HCT116 (cell line): ENCODE measurements at regions not wholly inside any gene's neighbourhood (a gene's known extent, or its start where the extent isn't known, plus 50 kb on each side); places are given as distances from the start of the nearest gene placed in this dataset.
"Not testable (repeated sequence)": the region's sequence is repeated elsewhere in the genome, so short reads cannot be mapped to it uniquely, and the experiment has no call there.

Experiments
- ATAC-seq: fragments of 200-7000 bp; cut with Tn5 transposase; 2 replicates; pipeline ENCODE4 v1.9.1; 2020; ENCODE audit warnings: mild to moderate bottlenecking, moderate library complexity
- BruUV-seq: library from RNA; stranded (reverse); fragments of 400-500 nt; replicated peaks from 2 replicates; lab custom pipeline; 2021; lab: Mats Ljungman, UMichigan
- CTCF ChIA-PET: fragments of 300-600 bp; sonication (Branson Sonifier 250); formaldehyde crosslinking; loops from one replicate; lab custom pipeline; 2021; ENCODE audit warnings: antibody characterized with exemption; lab: Charles Lee
- POLR2A ChIA-PET: fragments of 300-600, 350-600 bp; sonication (Branson Sonifier 250); formaldehyde crosslinking; loops from one replicate; lab custom pipeline; 2021; ENCODE audit warnings: antibody characterized with exemption; lab: Charles Lee
- RAD21 ChIA-PET, 2 experiments: fragments of 300-600 bp; sonication (Branson Sonifier 250); formaldehyde crosslinking; loops; one replicate each; lab custom pipeline; 2023; ENCODE audit warnings: low total read pairs in 2 of 2; ENCODE audit not compliant: uncharacterized antibody in 2 of 2, unreplicated experiment in 2 of 2, low non-redundant PET in 1 of 2; lab: Charles Lee
- DNase-seq: peaks from one replicate; pipeline ENCODE4 v3.0.0-alpha.2; 2010; ENCODE audit warnings: low read depth, low spot score
- H2AFZ ChIP-seq: fragments of 200-600 bp; shearing (Covaris generic), sonication (generic); 2 replicates; pipeline ENCODE4 v1.6.1; 2017; ENCODE audit warnings: low read depth, mixed run types, mixed read lengths, antibody characterized with exemption, low read length; ENCODE audit not compliant: poor library complexity, severe bottlenecking
- H3K27ac ChIP-seq: 2 replicates; pipeline ENCODE4 v1.5.1; 2012; ENCODE audit warnings: low read depth, low read length
- H3K27me3 ChIP-seq: fragments of 200-600 bp; sonication (generic); 2 replicates; pipeline ENCODE4 v1.6.1; 2016; ENCODE audit warnings: mixed run types, low read length, mixed read lengths; ENCODE audit not compliant: insufficient read depth
- H3K36me3 ChIP-seq, 2 experiments: fragments of 200-500 bp in 1 of 2; fragments of 200-600 bp in 1 of 2; sonication (Bioruptor generic) in 1 of 2; sonication (generic) in 1 of 2; 2 replicates each; pipeline versions ENCODE4 v1.5.1 to v1.6.1; 2014 to 2016; ENCODE audit warnings: low read length in 2 of 2, inconsistent platforms in 1 of 2, mixed read lengths in 1 of 2, mixed run types in 1 of 2; ENCODE audit not compliant: insufficient read depth in 2 of 2, control insufficient read depth in 1 of 2
- H3K4me1 ChIP-seq, 2 experiments: fragments of 200-600 bp in 1 of 2; sonication (generic) in 1 of 2; 2 replicates each; pipeline versions ENCODE4 v1.5.1 to v1.6.1; 2012 to 2017; ENCODE audit warnings: low read length in 2 of 2, inconsistent platforms in 1 of 2, mild to moderate bottlenecking in 1 of 2, mixed read lengths in 1 of 2, mixed run types in 1 of 2, moderate library complexity in 1 of 2; ENCODE audit not compliant: insufficient read depth in 2 of 2, control insufficient read depth in 1 of 2
- H3K4me2 ChIP-seq: fragments of 200-600 bp; sonication (generic); 2 replicates; pipeline ENCODE4 v1.6.1; 2017; ENCODE audit warnings: mixed run types, low read length, mixed read lengths
- H3K4me3 ChIP-seq, 2 experiments: fragments of 200-600 bp in 1 of 2; sonication (generic) in 1 of 2; replicated peaks in 1 of 2; 2 replicates each; pipeline ENCODE4 v1.5.1; 2011 to 2016; ENCODE audit warnings: low read length in 2 of 2, control low read depth in 1 of 2, low read depth in 1 of 2, mild to moderate bottlenecking in 1 of 2, mixed read lengths in 1 of 2, mixed run types in 1 of 2
- H3K79me2 ChIP-seq: fragments of 200-600 bp; sonication (generic); 2 replicates; pipeline ENCODE4 v1.6.1; 2017; ENCODE audit warnings: mild to moderate bottlenecking, mixed run types, low read length, moderate library complexity, mixed read lengths; ENCODE audit not compliant: insufficient read depth
- H3K9ac ChIP-seq: fragments of 200-600 bp; sonication (generic); 2 replicates; pipeline ENCODE4 v1.6.1; 2016; ENCODE audit warnings: low read length, mixed read lengths
- H3K9me2 ChIP-seq: fragments of 200-600 bp; sonication (generic), shearing (Covaris generic); 2 replicates; pipeline ENCODE4 v1.6.1; 2017; ENCODE audit warnings: mixed run types, mild to moderate bottlenecking, moderate library complexity; ENCODE audit not compliant: insufficient read depth
- H3K9me3 ChIP-seq, 2 experiments: fragments of 200-500 bp in 1 of 2; fragments of 200-600 bp in 1 of 2; sonication (Bioruptor generic) in 1 of 2; sonication (generic) in 1 of 2; 2 replicates each; pipeline ENCODE4 v1.6.1; 2014 to 2017; ENCODE audit warnings: low read length in 2 of 2, mixed read lengths in 2 of 2, inconsistent platforms in 1 of 2, low read depth in 1 of 2, mild to moderate bottlenecking in 1 of 2, mixed run types in 1 of 2, moderate library complexity in 1 of 2; ENCODE audit not compliant: control insufficient read depth in 1 of 2, insufficient read depth in 1 of 2
- H4K20me1 ChIP-seq: fragments of 200-600 bp; sonication (generic), shearing (Covaris generic); 2 replicates; pipeline ENCODE4 v1.6.1; 2017; ENCODE audit warnings: mixed run types, mild to moderate bottlenecking, moderate library complexity; ENCODE audit not compliant: insufficient read depth
- intact Hi-C: fragments of 100-400 bp; cut with micrococcal nuclease; formaldehyde crosslinking; loops from 2 replicates; pipeline ENCODE4 v1.10.0; 2022
- TF ChIP-seq, protein P1 (sequence below), 3 experiments: fragments of 200-600 bp in 1 of 3; sonication (generic) in 1 of 3; IDR thresholded peaks in 2 of 3; conservative IDR thresholded peaks in 1 of 3; 2 replicates each; pipeline ENCODE4 v1.5.1; 2012 to 2017; ENCODE audit warnings: low read depth in 2 of 3, low read length in 2 of 3, antibody characterized with exemption in 1 of 3, borderline replicate concordance in 1 of 3, control low read depth in 1 of 3, mild to moderate bottlenecking in 1 of 3, mixed read lengths in 1 of 3, mixed run types in 1 of 3, moderate library complexity in 1 of 3; ENCODE audit not compliant: insufficient read depth in 1 of 3

DNA sequence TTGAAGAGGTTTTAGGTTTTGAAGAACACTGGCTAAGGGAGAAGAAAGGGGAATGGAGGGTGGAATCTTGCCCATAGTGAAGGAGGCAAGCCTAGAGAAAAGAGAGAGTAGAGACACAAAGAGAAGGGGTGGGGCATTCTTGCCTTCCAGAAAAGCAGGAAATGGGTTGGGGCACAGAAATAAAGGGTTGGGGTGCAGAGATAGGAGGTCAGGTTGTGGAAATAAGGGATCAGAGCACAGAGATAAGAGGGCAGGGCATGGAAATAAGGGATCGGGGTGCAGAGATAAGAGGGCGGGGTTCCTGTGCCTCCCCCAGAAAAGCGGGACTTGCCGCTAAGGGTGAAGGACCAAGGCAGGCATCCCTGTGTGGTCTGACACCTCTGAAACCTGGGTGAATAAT lies 69.9 kb downstream of the ALG1L2 start:
- H3K9me2 ChIP-seq, H4K20me1 ChIP-seq, BruUV-seq, ATAC-seq, H3K4me1 ChIP-seq, H3K4me2 ChIP-seq, POLR2A ChIA-PET, H3K9ac ChIP-seq, CTCF ChIA-PET, H3K27me3 ChIP-seq, H2AFZ ChIP-seq, RAD21 ChIA-PET, H3K79me2 ChIP-seq, H3K9me3 ChIP-seq, H3K27ac ChIP-seq, H3K4me3 ChIP-seq, DNase-seq, H3K36me3 ChIP-seq: not testable (repeated sequence)
- intact Hi-C loops = loop anchor here (10.0 kb wide), 1 partner anchor 383 kb away; no protein-coding TSS in a partner anchor

DNA sequence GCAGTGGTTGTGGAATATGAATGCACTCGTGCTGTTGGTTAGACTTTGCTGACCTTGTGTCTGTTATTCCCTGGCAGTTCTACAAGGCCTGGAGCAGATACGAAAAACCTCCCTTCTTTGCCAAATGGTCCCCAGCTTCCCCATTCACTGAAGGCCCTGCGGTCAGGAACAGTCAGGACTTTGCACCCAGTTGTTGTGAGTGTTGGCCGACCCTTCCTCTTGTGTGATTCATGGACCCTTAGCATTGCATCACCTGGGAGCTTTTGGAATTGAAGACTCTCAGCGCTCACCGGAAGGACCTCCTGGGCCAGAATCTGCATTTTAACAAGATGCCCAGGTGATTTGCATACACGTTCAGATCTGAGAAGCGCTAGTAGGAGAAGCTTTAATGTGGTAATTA lies 71.6 kb downstream of the ALG1L2 start:
- H2AFZ ChIP-seq, H3K27me3 ChIP-seq, H3K36me3 ChIP-seq, H3K9me2 ChIP-seq, H3K4me2 ChIP-seq, H3K79me2 ChIP-seq, POLR2A ChIA-PET, H3K9ac ChIP-seq, H4K20me1 ChIP-seq, H3K4me3 ChIP-seq, H3K9me3 ChIP-seq, BruUV-seq, RAD21 ChIA-PET, H3K27ac ChIP-seq, H3K4me1 ChIP-seq, DNase-seq, CTCF ChIA-PET, ATAC-seq: not testable (repeated sequence)
- intact Hi-C loops = loop anchor here (10.0 kb wide), 1 partner anchor 382 kb away; no protein-coding TSS in a partner anchor

DNA sequence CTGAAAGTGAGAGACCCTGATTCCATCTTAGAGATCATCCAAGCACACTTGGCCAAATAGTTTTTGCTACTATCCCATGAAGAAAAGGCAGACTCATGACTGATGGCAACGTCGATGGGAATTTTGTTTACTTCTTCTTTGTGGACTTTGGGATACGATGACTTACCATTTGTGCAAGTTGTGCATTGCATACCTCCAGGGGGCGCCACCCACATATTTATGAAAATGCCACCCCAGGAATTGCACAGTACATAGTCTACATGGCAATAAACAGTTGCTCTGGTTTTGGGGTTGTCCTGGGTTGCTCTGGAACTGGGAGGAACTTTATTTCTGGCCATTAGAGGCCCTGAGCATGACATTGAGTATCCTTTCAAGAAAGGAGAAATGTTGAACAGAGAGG lies 73.8 kb downstream of the ALG1L2 start:
- POLR2A ChIA-PET, H3K9me3 ChIP-seq, H3K27ac ChIP-seq, H4K20me1 ChIP-seq, H3K27me3 ChIP-seq, H3K9me2 ChIP-seq, ATAC-seq, H3K79me2 ChIP-seq, H3K4me1 ChIP-seq, H3K36me3 ChIP-seq, H3K4me3 ChIP-seq, DNase-seq, H3K9ac ChIP-seq, RAD21 ChIA-PET, H2AFZ ChIP-seq, BruUV-seq, H3K4me2 ChIP-seq, CTCF ChIA-PET: not testable (repeated sequence)
- TF ChIP-seq, protein P1, sequence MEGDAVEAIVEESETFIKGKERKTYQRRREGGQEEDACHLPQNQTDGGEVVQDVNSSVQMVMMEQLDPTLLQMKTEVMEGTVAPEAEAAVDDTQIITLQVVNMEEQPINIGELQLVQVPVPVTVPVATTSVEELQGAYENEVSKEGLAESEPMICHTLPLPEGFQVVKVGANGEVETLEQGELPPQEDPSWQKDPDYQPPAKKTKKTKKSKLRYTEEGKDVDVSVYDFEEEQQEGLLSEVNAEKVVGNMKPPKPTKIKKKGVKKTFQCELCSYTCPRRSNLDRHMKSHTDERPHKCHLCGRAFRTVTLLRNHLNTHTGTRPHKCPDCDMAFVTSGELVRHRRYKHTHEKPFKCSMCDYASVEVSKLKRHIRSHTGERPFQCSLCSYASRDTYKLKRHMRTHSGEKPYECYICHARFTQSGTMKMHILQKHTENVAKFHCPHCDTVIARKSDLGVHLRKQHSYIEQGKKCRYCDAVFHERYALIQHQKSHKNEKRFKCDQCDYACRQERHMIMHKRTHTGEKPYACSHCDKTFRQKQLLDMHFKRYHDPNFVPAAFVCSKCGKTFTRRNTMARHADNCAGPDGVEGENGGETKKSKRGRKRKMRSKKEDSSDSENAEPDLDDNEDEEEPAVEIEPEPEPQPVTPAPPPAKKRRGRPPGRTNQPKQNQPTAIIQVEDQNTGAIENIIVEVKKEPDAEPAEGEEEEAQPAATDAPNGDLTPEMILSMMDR (IDR thresholded peaks at IDR 0.05 in 2 of 3, conservative IDR thresholded peaks at IDR 0.05 in 1 of 3; ENCODE audit: borderline replicate concordance in 1 of 3, insufficient read depth in 1 of 3, low read depth in 2 of 3, low read length in 2 of 3) = 0 out of 6 replicates have a peak, but pooled peaks of 2 of the 3 experiments have one; percentile 15 to 25
- intact Hi-C loops = loop anchor here (10.0 kb wide), 1 partner anchor 379 kb away; no protein-coding TSS in a partner anchor

DNA sequence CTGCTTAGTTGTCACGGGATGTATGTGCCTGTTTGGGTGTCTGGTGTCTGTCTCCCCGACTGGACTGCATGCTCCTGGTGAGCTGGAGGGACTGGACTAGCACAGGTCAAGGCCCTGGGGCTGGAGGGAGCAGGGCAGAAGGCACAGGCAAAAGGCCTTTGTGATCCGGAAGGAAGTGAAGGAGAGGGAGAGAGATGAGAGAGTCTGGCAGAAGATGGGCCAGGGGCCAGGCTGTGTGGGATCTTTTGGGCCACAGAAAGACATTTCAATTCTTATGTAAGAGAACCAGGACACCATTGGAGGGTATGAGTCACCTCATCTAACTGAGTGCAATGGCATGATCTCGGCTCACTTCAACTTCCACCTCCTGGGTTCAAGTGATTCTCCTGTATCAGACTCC lies 85.2 kb downstream of the ALG1L2 start:
- H3K4me3 ChIP-seq, H4K20me1 ChIP-seq, RAD21 ChIA-PET, H3K36me3 ChIP-seq, H3K9me3 ChIP-seq, H3K79me2 ChIP-seq, H3K4me2 ChIP-seq, H3K9me2 ChIP-seq, H3K4me1 ChIP-seq, DNase-seq, H3K27me3 ChIP-seq, CTCF ChIA-PET, POLR2A ChIA-PET, intact Hi-C loops, BruUV-seq, H2AFZ ChIP-seq, ATAC-seq, H3K27ac ChIP-seq, H3K9ac ChIP-seq: not testable (repeated sequence)
